Gastroesophageal sphincter (tissue), 3 donors: ENCODE measurements at regions not wholly inside any gene's neighbourhood (a gene's known extent, or its start where the extent isn't known, plus 50 kb on each side); places are given as distances from the start of the nearest gene placed in this dataset.

Source experiments
- POLR2A ChIP-seq, 2 donors: fragments of 450-650 bp; IDR thresholded peaks; one replicate each; pipeline ENCODE4 v1.6.1; 2017; ENCODE audit warnings: antibody characterized with exemption in 2 of 2, mild to moderate bottlenecking in 2 of 2, moderate library complexity in 1 of 2
- TF ChIP-seq, protein P1 (sequence below), 4 experiments: fragments of 200-600 bp in 2 of 4; fragments of 450-650 bp in 2 of 4; sonication (generic) in 1 of 4; IDR thresholded peaks; one replicate each; pipeline ENCODE4 v1.5.1; 2017 to 2019; ENCODE audit warnings: antibody characterized with exemption in 4 of 4, mild to moderate bottlenecking in 2 of 4, moderate library complexity in 2 of 4

GRCh38 chr12:72978999-72979398 is 706.8 kb downstream of the TRHDE start:
- TF ChIP-seq, protein P1, sequence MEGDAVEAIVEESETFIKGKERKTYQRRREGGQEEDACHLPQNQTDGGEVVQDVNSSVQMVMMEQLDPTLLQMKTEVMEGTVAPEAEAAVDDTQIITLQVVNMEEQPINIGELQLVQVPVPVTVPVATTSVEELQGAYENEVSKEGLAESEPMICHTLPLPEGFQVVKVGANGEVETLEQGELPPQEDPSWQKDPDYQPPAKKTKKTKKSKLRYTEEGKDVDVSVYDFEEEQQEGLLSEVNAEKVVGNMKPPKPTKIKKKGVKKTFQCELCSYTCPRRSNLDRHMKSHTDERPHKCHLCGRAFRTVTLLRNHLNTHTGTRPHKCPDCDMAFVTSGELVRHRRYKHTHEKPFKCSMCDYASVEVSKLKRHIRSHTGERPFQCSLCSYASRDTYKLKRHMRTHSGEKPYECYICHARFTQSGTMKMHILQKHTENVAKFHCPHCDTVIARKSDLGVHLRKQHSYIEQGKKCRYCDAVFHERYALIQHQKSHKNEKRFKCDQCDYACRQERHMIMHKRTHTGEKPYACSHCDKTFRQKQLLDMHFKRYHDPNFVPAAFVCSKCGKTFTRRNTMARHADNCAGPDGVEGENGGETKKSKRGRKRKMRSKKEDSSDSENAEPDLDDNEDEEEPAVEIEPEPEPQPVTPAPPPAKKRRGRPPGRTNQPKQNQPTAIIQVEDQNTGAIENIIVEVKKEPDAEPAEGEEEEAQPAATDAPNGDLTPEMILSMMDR (IDR thresholded peaks at IDR 0.05) = no peak
- no peak for TF ChIP-seq POLR2A (IDR thresholded peaks at IDR 0.05)
